ENCODE measurements at regions not wholly inside any gene's neighbourhood (a gene's known extent, or its start where the extent isn't known, plus 50 kb on each side); places are given as distances from the start of the nearest gene placed in this dataset.

DNA sequence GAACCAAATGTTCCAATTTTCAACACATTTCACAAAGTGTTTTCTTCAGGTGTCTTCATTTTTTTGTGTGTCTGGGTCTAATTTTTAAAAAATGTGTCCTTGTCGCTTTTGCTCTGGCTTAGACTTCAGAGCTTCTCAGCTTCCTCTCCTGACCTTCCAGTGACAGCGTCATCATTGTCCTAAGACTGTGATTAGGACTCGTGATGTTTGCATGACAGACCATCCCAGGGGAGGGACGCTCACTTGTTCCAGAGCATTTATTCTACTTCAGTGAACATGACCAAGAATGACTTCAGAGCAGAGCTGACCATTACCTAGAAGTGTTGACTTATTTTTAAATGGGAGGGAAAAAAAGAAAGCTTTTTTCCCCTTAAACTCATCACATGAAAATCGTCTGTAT lies 591.9 kb downstream of the IRS1 start:
- no peak for DNase-seq (ENCODE audit: low read depth)

DNA sequence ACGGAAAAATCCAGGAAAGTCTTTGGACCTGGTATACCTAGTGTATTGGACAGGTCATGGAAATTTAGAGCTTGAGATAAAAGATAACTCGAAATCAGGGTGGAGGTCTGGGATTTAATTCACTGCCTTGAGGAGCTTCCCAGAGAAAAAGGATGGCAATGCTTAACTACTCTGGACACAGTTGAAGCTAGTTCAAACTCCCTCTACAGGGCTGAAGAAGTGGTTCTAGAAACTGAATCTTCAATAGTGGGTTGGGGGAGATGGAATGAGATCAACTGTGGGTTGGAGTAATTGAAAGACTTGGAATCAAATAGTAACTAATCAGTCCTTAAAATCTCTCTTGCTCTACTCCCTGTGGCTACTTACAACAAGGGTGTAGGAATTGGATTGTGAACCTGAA lies 600.1 kb downstream of the IRS1 start:
- DNase-seq (ENCODE audit: low read depth) = no peak

DNA sequence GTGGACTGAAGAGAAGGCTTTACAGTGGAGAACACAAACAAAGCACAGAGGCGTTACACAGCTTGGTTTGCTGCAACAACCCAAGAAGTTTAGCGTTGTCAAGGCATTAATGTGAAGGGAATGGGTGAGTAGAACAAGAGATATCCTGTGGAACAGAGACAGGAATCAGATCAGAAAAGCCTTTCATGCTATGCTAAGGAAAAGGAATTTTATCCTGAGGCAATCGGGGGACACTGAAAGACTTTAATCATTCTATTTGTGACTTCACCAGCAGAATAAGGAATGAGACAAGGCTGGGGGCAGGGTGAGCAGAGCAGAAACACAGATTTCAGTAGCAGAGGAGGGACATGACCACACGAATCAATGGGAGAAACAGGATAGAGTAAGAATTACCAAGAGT lies 600.7 kb downstream of the IRS1 start:
- DNase-seq (ENCODE audit: low read depth) = no peak

DNA sequence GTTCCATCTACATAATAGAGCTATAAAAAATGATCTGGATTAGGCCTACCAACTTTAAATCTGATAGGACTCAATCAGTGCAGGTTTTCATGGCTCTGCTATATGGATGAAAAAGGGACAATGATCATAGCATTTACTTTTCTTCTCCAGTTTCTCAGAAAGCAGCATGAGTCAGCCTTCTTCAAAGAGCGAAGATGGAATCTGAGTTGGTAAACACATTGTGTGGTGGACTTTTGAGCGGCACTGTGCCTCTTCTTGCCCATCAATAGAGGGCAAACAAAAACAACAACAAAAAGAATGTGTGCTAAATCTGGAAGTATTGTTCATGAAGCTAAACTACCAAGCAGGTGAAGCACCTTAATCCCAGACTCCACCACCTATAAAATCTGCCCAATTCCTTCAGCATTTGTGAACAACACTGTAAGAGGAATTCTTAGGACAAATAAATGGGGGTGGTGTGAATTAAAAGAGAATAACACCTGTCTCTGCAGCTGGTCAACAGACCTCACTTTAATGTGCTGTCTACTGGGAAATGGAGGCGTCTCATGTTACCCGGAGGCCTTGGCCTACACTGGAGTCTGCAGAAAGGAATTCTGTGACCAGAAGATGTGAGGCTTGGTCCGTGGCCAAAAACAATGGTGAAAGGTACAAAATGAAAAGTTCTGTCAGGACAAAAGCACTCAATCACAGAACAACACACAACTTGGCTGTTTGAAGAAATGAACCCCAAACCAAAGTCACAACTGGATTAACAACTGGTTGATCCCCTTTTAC lies 609.0 kb downstream of the IRS1 start:
- no peak for DNase-seq (ENCODE audit: low read depth)

DNA sequence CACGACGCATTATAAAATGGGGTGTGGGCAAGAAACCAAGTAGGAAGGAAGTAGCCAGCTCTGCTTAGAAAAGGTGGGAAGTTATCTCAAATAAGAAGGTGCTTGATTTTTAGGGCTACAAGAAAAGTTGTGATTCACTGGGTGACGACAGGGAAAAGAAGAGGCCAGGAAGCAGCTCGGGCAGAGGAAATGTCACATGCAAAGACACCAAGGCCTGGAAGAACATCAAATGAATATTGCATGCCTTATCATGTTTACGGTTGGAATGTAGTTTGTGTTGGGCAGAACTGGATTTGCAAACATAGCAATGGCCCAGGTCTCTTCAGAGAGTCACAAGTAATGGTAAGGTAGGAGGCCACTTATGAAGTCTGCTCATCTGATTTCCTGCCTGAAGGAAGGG lies 610.6 kb downstream of the IRS1 start:
- DNase-seq (ENCODE audit: low read depth) = no peak

DNA sequence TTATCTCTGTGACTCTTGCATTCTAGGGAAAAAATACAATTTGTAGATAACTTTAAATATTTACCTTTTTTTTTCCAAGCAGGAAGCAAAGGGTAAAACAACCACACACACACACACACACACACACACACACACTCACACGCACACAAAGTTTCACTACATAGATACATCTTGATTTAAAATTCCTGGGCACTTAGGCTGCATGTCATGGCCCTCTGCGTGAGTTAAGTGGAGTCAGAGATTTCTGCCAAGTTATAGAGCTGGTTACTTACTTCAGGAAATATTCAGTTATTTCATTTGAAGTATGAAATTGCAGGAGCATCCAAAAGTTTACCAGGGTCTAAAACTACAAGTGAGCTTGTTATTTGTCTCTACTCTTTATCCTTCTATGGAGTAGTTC lies 612.0 kb downstream of the IRS1 start:
- no peak for DNase-seq (ENCODE audit: low read depth)

DNA sequence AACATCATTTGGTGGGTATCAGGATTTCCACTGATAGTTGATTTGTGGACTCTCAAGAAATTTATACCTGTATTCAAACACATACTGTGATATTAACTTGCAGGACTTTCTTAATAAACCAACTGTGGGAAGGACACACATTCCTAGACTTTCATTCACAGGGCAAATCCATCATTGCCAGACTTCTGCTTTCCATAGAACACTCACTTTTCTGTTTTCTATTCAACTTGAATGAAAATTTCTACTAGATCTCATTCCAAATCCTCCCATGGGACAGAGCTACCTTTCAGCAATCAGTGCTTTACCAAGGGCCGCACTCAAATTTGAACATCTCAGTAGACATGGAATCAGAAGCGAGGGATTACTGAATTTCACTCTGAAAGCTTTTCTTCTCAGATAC lies 612.5 kb downstream of the IRS1 start:
- DNase-seq (ENCODE audit: low read depth) = no peak

DNA sequence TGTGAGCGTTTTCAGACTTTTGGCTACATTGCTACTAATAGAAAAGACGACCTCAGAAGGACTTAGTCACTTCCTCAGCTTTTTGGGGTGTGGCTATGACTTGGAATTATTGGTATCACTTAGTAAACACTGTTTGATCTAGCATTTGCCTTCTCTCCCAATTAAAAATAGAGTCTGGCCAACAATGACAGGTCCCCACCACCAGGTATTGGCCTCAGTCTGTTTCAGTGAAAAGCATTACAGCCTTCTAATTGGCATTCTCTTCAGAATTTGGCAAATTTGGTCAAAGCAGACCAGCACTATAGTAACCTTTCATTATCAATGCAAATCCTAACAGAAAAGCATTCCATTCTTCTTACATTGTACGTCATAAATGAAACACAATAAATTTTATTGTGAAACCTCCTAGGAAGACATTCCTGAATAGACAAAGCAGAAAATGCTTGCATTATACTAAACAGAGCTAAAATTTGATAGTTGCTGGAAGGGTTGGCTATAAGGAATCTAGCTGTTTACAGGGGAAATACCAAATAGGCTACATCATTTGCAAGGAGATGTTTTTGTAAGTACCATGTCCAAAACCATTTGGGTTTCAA lies 613.9 kb downstream of the IRS1 start:
- DNase-seq (ENCODE audit: low read depth) = no peak

DNA sequence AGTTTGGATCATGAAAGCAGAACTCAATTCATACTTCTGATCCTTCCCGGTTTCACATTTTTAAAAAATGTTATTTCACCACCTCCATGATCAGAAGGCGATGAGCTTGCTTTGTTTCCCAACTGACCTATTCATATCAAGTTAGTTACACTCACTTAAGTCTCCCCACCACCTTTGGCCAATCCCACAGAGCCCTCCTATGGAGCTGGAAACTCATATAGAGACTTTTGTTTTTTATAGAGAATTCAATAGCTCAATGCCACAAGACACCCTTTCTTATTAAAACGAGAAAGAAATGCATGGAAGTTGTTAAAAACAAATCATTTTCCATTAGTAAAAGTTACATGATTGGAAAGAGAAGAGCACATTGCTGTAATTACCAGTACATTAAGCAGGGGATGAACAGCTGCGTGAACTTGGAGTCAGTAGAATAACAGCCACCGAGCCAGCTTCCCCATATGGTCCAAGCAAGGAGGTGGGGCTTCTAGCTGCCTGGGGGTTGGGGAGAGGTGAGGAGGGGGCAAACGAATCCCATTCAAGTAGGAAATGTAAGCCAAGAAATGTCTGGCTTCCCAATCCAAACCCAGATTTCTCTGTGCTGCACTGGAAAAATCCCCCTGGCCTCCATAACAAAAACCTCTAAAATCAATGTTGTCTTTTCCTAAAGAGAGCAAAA lies 614.5 kb downstream of the IRS1 start:
- DNase-seq (ENCODE audit: low read depth) = no peak

DNA sequence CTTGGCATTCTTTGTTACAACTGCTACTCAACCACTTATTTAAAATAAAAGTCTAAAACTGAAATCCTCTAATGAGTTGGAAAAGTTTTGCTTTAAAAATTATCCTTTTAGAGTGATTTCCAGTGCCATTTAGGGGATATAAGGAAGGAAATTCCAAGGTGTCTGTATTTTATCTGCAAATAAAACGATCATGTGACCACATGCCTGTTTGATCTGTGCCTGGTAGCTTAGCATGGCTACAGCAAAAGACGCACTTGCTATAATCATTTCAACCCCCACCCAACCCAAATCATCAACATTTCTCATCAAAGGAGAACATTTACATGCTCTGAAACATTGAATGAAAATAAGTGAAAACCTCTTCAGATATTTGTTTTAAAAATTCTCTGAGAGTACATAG lies 615.1 kb downstream of the IRS1 start:
- DNase-seq (ENCODE audit: low read depth) = no peak

DNA sequence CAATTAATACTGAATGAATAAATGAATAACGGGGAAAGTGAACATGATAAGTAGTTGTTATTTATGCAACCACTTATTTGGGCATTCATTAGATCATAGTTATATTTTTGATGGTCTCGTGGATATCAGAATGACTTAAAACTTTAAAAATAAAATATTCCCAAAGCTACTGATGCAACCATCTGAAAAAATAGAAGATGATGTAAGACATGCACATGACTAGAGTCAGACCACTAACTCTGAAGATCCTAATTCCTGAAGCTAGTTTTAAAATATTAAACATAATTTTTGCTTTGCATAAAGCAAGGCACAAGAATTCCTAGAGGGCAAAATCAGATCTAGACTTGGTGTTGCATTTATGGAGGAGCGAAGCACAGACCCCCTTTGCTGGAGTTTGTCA lies 616.1 kb downstream of the IRS1 start:
- DNase-seq (ENCODE audit: low read depth) = no peak

DNA sequence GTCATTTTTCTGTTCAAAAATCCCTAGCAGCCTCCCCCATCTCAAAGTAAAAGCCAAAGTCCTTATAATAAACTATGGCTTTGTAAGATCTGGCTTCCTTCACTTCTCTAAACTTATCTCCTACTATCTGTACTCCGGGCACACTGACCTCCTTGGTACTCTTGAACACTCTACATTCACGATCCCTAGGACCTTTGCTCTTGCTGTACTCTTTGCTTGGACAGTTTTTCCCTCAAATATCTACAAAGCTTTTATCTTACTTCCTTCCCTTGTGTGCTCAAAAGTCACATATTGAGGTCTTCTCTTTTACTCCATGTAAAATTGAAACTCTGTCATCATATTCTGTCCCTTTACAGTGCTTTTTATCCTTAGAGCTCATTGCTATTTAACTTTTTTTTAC lies 616.6 kb downstream of the IRS1 start:
- DNase-seq (ENCODE audit: low read depth) = no peak

DNA sequence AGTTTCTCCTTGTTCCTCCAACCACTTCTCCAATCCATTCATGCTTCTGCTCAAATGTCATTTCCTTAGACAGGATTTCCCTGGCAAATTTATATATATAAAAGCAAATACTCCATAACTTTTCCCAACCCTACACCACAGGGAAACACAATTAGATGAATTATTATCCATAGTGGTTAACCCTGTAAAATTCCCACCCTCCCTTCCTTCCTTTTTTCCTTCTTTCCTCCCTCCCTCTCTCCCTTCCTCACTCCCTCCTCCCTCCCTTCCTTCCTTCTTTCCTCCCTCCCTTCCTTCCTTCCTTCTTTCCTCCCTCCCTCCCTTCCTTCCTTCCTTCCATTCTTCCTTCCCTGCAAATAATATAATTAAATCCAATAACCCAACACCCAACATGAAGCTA lies 617.7 kb downstream of the IRS1 start:
- no peak for DNase-seq (ENCODE audit: low read depth)

DNA sequence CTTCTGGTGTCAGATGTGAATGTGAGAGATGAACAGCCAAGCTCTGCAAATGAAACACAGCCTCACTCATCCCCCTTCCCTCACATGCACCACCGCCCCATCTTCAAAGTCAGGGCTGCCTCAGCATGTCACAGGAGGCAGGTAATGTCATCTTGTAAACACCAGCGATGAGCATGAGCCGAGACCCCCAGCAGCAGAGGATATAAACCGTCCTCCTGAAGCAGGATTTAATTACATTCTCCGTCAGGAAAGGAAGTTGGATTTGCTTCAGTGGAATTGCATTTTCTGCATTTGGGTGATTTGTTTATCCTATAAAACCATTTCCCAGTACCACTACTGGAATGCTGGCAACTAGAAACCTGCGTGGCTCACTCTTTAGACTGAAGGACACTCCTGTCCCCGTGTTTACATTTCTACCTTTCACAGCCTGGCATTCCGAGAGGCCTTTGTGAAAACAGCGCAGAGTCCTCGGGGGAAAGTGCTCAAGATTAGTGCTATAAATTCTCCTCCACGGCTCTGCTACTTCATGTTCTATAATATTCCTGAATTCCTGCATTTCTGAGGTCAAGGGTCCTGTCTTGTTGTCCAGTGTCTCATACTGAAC lies 619.2 kb downstream of the IRS1 start:
- DNase-seq (ENCODE audit: low read depth) = no peak

DNA sequence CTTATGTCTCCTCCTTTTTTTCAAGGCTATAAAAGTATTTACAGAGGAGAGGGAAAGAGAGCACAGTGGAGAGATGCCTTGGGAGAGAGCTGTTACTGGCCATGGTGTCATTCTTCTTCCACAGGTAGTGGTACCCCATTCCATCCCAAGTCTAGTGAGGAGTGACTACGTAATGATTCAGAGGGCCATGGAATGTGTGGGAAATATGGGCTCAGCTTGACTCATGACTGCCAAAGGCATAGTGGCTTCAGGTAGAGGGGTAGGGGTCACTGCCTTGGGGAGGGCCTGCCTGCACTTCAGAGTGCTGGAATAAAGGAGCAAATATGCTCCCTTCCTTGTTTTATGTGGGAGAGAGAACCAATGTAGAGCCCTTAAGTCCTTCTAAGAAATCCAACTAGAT lies 620.6 kb downstream of the IRS1 start:
- DNase-seq (ENCODE audit: low read depth) = no peak

DNA sequence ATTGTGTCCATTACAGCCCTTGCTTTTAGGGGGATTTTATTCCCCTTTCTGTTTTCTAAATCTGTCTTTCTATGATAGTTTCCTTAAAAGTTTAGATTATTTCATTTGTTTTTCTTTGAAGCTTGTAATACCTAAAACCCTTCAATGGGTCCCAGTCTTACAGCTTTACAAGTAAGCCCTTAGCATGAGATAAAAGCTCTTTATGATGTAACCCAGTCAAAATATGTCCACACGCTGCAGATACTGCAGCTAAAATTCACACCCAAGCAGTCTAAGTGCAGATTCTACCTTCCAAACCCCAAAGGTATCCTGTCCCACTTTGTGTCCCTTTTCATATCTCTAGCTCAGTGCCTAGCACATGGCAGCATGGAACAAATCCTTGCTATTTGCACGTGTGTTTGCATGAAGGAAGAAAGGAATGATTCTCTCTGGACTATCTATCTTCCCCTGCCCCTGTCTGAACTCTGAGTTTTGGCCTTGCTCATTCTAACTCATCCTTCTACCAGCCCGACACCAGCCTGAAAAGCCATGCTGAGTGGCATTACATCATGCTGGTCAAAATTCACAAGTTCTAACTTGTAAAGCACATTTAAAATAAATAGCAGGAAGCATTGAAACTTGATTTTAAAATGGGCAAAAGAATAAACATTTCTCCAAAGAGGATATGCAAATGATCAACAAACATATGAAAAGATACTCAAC lies 623.2 kb downstream of the IRS1 start:
- no peak for DNase-seq (ENCODE audit: low read depth)

DNA sequence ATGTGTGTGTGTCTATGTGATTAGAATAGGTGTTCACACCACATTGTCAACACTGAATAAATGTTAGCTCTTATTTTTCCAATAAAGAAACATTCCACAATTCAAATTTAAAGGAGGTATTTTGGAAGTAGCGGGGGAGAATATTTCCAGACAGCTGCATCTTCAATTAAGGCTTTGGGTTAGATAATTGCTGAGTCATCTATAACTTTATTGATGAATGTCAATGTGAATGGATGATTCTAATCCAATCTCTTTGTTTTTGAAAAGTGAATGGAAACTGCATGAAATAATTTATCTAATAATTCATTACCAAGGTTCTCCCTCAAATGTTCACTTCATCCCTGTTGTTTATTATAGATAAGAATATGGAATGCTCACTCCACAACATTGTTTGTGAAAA lies 625.2 kb downstream of the IRS1 start:
- DNase-seq (ENCODE audit: low read depth) = no peak

DNA sequence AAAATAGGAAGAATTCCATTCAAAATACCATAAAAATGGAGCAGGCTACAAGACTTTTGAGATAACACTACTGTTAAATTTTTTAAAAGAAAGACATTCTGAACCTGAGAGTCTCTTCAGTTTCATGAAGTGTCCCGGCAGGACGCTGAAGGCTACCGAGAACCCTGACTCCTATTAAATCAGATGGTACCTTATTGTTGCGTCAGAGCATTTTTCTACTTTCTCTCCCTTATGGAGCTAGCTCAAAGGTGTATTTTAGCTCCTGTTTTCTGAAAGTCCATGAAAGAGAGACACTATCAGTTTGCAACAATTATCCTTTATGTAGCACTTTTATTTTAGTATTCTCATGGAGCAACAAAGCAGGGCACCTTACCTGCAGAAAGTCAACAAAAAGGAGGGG lies 626.7 kb downstream of the IRS1 start:
- DNase-seq (ENCODE audit: low read depth) = no peak

DNA sequence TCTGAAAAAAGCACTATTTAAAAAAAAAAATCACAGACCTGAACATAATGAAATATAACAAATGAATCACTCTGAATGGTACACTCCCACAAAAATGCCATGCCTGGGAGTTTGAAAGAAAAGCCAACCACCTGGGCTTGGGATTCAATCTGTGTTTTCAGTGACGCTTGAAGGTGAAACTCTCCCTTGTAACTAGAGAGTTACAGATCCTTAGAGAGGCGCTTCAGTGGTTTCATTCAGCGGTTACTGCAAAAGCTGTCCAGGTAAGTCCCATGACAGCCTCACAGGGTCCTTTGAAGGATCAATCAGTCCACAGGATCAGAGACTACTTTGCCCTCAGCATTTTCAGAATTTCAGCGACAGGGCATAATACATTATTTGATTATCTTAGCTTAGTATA lies 627.3 kb downstream of the IRS1 start:
- no peak for DNase-seq (ENCODE audit: low read depth)

DNA sequence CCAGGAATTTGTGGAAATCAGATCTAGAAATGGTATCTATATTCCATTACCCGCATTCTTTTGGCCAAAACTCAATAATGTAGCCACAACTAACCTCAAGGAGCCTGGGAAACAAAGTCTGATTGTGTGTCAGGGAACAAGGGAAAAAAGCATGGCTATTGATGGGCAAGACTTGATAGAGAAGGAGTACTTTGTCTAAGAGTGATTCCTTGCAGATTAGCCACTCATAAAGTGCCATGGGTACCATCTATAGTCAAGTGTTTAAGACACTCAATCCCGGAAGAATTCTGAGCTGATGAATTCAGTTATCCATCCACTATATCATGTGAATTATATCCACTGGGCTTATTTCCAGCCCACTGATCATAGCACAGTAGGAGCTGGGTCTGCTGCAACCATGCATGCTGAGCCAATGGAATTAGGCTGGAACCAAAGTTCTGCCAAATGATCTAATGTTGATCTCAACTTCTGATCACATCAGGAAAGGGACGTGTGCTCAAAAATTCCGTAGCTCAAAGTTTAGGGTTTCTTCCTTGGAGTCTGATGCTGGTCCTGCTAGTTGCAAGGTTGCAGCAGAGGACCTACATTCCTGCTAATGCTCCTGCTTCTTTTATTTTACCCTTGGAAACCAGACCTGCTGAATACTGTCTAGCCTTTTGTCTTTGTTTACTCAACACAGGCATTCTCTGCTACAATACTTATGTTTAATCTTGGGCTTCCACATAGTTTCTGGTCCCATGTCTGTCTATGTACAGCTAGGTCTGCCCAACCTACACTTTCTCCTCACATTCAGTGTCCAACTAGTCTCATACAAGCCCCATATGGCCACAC lies 629.7 kb downstream of the IRS1 start:
- DNase-seq (ENCODE audit: low read depth) = no peak

DNA sequence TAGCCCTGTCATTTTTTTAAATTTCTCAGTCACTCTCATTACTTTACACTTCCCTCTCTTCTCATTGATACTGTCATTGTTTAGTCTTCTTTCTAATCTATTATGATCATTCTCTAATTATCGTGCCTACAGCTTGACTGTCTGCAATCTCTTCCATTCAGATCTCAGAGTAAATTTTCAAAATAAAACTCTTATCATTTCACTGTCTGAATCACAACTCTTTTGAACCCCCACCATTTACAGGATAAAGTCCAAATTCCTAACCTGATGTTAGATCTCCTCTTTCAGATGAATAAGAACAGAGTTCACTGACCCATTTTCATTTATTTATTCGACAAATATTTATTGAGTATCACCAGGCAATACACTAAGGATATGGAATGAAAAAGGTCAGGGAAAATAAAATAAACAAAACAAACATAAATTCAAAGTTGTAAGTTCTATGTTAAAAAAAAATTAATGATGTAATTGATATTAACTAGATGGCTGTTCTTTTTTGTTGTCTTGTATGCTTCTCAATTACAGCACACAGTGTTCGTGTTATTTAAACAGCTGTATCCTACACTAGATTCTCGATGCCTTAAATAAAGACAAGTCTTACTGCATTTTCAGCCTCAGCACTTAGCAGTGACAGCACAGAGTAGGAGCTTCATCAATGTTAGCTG lies 631.0 kb downstream of the IRS1 start:
- DNase-seq (ENCODE audit: low read depth) = no peak
